ENCODE measurements at regions not wholly inside any gene's neighbourhood (a gene's known extent, or its start where the extent isn't known, plus 50 kb on each side); places are given as distances from the start of the nearest gene placed in this dataset.

- Histone ChIP-seq H3K9me3 (ENCODE audit: insufficient read depth, low read length) (no peaks in the 10 kb centered on the region), H3K27me3 (ENCODE audit: low read depth, low read length) (no peaks in the 10 kb centered on the region), H3K79me2 (ENCODE audit: low read length) (no peaks in the 10 kb centered on the region), H2AFZ (ENCODE audit: low read depth, low read length) (no peak overlapping the region), H4K20me1 (ENCODE audit: insufficient read depth, low read length) (no peaks in the 10 kb centered on the region), H3K9ac (ENCODE audit: low read length) (no peak overlapping the region), H3K4me1 (ENCODE audit: low read length) (no peaks in the 10 kb centered on the region), H3K27ac (ENCODE audit: low read length) (no peak overlapping the region), H3K4me3 (ENCODE audit: low read length) (no peak overlapping the region), H3K4me2 (ENCODE audit: low read length) (no peak overlapping the region), H3K36me3 (replicated peaks; ENCODE audit: low read depth, low read length) (no peaks in the 10 kb centered on the region)
- TF ChIP-seq CTCF (IDR thresholded peaks at IDR 0.05; ENCODE audit: low read depth, low read length) (no peak), EZH2phosphoT487 (IDR thresholded peaks at IDR 0.05; ENCODE audit: low read depth) (no peak)
Measured at GRCh38 chr2:163884416-163884815, 148.6 kb upstream of the FIGN start.

GRCh38 chr2:163878718-163879117 lies 142.9 kb upstream of the FIGN start:
- Histone ChIP-seq H3K36me3 (replicated peaks; ENCODE audit: low read depth, low read length) (no peaks in the 10 kb centered on the region), H3K4me1 (ENCODE audit: low read length) (no peaks in the 10 kb centered on the region), H2AFZ (ENCODE audit: low read depth, low read length) (no peak overlapping the region), H3K27me3 (ENCODE audit: low read depth, low read length) (no peaks in the 10 kb centered on the region), H3K4me3 (ENCODE audit: low read length) (no peak overlapping the region), H3K9me3 (ENCODE audit: insufficient read depth, low read length) (no peaks in the 10 kb centered on the region), H4K20me1 (ENCODE audit: insufficient read depth, low read length) (no peaks in the 10 kb centered on the region), H3K4me2 (ENCODE audit: low read length) (no peak overlapping the region), H3K27ac (ENCODE audit: low read length) (no peak overlapping the region), H3K9ac (ENCODE audit: low read length) (no peak overlapping the region), H3K79me2 (ENCODE audit: low read length) (no peaks in the 10 kb centered on the region)
- TF ChIP-seq CTCF (IDR thresholded peaks at IDR 0.05; ENCODE audit: low read depth, low read length): peak; percentile 66
- TF ChIP-seq EZH2phosphoT487 (IDR thresholded peaks at IDR 0.05; ENCODE audit: low read depth): no peak

- TF ChIP-seq CTCF (IDR thresholded peaks at IDR 0.05; ENCODE audit: low read depth, low read length): no peak
- no peak for TF ChIP-seq EZH2phosphoT487 (IDR thresholded peaks at IDR 0.05; ENCODE audit: low read depth)
- no peak overlapping the region for H3K4me3 ChIP-seq (ENCODE audit: low read length)
- no peaks in the 10 kb centered on the region for H4K20me1 ChIP-seq (ENCODE audit: insufficient read depth, low read length)
- no peak overlapping the region for H3K4me2 ChIP-seq (ENCODE audit: low read length)
- no peaks in the 10 kb centered on the region for H3K9me3 ChIP-seq (ENCODE audit: insufficient read depth, low read length)
- H3K27ac ChIP-seq (ENCODE audit: low read length): no peak overlapping the region
- H3K27me3 ChIP-seq (ENCODE audit: low read depth, low read length): no peaks in the 10 kb centered on the region
- no peaks in the 10 kb centered on the region for H3K79me2 ChIP-seq (ENCODE audit: low read length)
- no peaks in the 10 kb centered on the region for H3K4me1 ChIP-seq (ENCODE audit: low read length)
- H3K9ac ChIP-seq (ENCODE audit: low read length): no peak overlapping the region
- no peak overlapping the region for H2AFZ ChIP-seq (ENCODE audit: low read depth, low read length)
- no peaks in the 10 kb centered on the region for H3K36me3 ChIP-seq (replicated peaks; ENCODE audit: low read depth, low read length)
Measured at GRCh38 chr2:163877316-163877715, 141.5 kb upstream of the FIGN start.

- H2AFZ ChIP-seq (ENCODE audit: low read depth, low read length): no peak overlapping the region
- no peak for TF ChIP-seq CTCF (IDR thresholded peaks at IDR 0.05; ENCODE audit: low read depth, low read length)
- no peak for TF ChIP-seq EZH2phosphoT487 (IDR thresholded peaks at IDR 0.05; ENCODE audit: low read depth)
- H3K27me3 ChIP-seq (ENCODE audit: low read depth, low read length): no peaks in the 10 kb centered on the region
- H3K27ac ChIP-seq (ENCODE audit: low read length): no peak overlapping the region
- no peak overlapping the region for H3K4me2 ChIP-seq (ENCODE audit: low read length)
- no peaks in the 10 kb centered on the region for H3K79me2 ChIP-seq (ENCODE audit: low read length)
- H4K20me1 ChIP-seq (ENCODE audit: insufficient read depth, low read length): no peaks in the 10 kb centered on the region
- H3K9ac ChIP-seq (ENCODE audit: low read length): no peak overlapping the region
- no peaks in the 10 kb centered on the region for H3K4me1 ChIP-seq (ENCODE audit: low read length)
- H3K36me3 ChIP-seq (replicated peaks; ENCODE audit: low read depth, low read length): no peaks in the 10 kb centered on the region
- no peak overlapping the region for H3K4me3 ChIP-seq (ENCODE audit: low read length)
- no peaks in the 10 kb centered on the region for H3K9me3 ChIP-seq (ENCODE audit: insufficient read depth, low read length)
Measured at GRCh38 chr2:163863073-163863472, 127.3 kb upstream of the FIGN start.
